Hippocampal formation (tissue), 2 donors: ENCODE measurements at regions not wholly inside any gene's neighbourhood (a gene's known extent, or its start where the extent isn't known, plus 50 kb on each side); places are given as distances from the start of the nearest gene placed in this dataset.

ENCODE experiments used
- DNase-seq, 2 donors: peaks; one replicate each; lab custom pipeline; 2025; lab: John Stamatoyannopoulos, UW

DNA sequence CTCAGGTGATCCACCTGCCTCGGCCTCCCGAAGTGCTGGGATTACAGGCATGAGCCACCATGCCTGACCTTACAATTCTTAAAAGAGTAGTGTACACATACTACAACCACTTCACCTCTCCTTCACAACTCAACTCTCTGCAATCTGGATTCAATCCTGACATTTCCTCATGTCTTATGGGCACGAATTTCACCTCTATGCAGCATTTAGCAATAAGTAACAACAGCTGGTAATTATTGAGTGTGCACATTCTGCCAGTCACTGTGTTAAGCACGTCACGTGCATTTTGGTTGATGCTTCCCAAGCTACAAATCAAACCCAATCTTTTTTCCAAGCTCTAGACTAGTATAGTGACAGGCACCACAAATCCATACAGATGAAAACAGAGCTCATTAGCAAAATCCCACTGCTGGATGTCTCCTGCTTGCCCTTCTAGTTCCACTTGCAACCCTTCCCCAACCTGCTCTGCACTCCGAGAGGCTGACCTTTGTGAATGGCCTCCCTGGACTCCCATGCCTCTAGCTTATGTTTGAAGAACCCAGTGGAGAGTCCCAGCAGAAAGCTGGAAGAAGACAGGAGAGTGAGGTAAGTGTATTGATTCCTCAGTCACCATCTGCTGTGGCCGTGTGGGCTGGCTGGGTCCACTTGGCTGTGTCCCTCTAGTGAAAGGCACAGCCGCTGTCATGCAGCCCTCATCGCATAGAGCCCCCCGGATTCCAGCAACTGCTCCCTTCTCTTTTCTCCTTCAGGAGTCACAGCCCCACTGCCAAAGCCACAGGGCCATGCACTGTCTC is 176.5 kb downstream of the MEX3B start:
- DNase-seq = no peak

DNA sequence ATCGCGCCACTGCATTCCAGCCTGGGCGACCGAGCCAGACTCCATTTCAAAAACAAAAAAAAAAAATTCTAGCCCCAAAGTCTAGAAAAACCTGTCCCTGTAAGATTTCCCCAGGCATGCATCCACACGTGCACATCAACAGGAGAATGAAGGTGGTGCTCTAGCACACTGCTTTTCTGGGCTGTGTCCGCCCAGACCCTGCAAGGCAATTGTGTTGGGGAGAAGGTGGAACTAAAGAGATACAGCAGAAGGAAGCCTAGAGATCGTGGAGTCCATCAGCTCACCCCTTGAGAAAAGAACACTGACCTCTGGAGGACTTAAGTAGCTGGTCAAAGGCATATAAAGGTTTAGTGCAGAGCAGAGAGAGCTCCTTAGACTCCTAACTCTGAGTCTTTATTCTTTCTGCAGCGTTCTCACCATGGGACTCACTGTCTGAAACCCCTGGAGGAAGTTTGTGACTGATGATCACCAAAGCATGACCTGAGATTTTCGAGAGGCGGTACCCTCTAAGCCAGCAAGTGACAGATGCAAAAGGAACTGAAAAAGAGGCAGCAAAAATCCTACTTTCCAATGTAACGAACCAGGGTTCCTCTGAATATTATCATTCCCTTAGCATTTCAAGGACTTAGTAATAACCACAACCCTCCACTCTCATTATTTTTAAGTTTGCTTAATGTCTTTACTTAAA is 179.8 kb downstream of the MEX3B start:
- DNase-seq = no peak

DNA sequence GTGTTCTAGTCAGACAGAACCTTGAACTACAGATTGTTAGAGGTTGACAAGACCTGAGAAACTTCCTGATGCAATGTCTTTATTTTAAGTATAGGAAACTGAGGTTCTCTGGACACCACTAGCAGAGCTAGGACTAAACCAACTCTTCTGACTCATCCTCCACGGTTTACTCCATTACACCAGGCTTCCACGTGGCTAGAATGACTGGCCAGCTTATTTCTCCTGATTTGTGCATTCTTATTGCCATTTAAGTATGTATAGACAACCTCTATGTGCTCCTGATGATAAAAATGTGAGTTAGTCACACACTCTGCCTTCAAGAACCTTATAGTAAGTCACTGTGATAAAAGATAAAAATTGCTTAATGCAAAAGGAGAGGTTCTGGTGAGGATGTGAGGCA is 182.7 kb downstream of the MEX3B start:
- DNase-seq = no peak

DNA sequence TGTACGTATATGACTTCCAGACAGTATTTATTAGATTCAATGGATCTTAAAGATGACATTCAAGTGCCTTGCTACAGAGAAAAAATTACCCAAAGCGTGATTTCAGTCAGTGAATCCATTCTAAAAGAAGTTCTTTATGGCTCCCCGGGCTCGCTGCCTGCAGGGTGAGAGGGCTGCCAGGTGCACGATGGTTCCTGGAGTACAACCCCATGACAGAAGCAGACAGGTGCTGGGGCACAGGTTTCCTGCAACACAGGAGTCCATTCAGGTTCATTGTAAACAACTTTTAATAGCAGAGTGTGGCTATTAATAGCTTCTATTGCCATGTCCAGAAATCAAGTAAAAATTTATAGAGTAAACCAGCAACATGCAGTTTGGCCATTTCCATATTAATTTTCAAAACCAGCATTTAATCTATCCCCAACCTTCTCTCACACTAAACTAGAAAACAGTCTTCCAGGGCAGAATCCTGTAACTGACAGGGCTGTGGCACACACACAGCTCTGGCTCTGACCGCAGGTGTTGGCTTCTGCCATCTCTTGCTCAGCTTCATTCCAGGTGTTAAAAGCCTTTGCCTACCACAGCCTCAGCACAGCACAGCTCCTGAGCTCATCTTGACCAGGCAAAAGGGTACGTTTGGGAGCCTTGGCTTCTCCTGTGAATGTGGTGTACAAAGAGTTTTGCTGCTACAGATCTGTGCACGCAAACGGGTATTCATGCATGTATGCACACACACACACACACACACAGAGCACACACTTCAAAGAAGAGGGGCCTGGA is 185.9 kb downstream of the MEX3B start:
- DNase-seq = no peak

DNA sequence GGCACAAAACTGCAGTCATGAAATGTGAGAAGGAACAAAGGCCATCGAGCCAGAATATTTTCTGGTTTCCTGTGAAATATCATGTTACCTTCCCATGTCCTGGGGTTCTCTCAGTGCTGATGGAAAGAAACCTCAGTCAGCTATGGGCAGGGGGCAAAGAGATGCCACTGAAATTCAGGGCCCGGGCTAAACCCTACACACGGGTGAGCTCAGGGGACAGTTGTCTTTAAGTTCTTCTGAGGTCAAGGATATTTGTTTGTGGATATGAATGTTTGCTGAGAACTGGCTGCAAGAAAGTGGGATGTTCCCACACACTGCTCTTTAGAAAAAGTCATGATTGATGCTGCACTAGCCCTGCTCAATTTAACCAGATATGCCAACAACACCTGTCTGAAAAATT is 187.2 kb downstream of the MEX3B start:
- DNase-seq = no peak

DNA sequence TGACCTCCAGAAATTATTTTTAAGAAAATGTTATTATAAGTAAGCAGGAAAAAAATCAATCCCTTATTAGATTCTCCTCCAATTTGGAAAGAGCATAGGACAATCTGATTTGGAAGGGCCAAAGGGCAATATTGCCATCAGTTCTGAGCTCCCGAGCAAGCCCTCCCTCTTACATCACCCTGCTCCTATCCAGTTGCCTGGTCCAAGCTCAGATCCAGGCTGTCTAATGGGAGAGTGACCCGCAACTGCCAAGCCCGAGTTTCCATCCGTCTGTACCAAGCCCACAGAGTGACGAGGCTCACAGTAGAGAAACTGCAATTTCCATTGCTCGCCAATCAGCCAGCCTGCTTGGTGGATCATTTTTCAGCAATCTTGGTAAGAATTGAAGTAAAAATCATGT is 187.7 kb downstream of the MEX3B start:
- DNase-seq = no peak

DNA sequence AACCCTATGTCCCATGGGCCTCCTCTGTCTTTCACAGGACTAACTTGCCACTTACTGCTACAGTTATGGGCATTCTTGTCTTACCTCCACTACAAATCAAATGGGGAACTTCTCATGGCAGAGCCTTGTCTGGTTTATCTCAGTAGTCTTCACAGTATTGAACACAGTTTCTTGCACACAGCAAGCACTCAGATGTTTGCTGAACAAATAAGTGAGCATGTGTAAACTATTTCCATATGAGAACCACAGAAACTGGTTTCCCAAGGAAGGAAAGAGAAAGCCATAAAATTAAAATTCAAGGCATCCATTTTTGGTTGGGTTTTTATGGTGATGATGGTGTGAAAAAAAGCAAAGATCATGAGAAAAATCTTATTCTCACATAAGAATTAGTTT is 189.2 kb downstream of the MEX3B start:
- no peak for DNase-seq

DNA sequence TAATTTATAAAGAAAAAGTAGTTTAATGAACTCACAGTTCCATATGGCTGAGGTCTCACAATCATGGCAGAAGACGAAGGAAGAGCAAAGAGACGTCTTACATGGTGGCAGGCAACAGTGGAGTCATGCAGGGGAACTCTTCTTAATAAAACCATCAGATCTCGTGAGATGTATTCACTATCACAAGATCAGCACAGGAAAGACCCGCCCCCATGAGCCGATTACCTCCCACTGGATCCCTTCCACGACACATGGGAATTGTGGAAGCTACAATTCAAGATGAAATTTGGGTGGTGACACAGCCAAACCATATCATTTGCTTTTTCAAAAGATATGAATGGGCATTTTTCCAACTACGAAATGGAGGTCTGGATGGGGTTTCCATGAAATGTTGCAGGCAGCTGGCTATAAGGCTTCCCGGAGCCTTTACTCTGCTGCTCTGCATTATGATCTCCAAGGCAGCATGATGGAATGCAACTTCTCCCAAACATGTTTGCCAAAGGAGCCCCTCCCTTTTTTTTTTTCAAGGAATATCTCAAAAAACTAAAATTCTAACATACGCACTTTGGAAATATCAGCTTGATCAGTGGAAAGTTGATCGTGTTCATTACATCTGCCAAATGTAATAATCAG is 189.7 kb downstream of the MEX3B start:
- no peak for DNase-seq

DNA sequence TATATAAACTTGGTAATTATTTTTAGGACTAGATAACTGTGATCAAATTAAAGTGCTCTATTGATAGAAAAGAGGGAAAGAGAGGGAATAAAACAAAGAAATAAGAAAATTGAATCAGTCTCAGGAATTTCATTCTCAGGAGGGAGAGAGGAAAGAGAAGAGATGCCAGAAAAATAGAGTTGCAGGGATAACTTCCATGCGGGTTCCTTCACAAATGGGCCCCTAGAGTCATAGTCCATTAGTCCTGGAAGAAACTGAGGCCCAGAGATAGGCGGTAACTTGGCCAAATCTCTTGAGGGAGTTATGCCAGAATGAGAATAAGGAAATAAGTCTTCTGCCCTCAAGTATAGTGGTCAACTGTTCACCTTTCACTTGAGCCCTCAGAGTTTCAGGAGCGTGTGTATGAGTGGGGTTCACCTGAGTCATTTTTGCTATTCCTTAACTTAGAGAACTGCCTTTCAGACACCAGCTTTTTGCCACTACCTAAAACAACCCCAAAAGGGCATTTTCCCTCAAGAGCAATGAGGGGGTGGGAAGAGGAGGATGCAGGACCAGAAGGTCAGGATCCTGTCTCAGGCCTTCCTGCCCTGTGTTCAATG is 192.6 kb downstream of the MEX3B start:
- no peak for DNase-seq

DNA sequence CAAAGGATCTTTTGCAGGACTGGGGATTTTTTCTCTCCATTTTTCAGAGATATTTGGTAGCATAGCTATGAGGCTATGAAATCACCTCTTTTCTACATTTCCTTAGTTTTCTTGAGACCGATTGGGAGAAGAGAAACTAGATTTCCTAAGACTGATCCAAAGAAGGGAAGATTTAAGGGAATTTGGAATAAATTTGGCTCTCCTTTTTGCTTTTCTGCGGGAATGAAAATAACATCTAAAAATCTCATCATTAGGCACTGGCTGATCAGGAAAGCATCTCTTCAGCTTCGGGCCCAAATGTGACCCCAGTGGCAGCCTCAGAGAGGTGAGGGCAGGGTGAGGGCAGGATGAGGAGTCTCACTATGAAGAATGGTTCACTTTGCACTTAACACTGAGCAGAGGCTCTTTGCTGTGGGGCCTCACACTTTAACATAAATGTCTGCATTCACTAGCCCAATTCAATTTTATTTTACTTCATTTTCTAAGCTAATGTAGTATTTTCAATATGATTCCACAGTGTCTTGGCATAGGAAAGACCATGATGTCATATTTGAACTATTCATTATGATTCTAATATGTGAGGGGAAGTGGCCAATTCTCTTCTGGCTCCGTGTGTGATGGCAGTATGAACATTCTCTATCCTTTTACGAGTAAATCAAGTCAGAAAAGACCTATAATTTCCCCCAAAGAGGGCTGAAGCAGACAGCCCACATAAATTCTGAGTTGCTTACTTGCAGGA is 193.2 kb downstream of the MEX3B start:
- no peak for DNase-seq

DNA sequence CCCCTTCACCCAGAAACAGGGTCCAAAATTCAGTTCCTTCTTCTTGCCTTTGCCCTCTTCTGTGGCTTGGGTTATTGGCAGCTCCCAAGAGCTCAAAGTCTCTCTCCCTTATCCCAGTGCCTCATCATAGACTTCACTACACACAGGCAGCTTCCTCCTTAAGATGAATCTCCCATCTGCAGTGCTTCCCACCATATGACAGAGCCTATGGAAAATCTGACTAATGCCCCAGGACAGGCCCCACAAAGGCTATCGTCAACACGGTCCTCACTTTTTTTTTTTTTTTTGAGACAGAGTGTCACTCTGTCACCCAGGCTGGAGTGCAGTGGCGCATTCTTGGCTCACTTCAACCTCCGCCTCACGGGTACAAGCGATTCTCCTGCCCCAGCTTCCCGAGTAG is 194.1 kb downstream of the MEX3B start:
- no peak for DNase-seq

DNA sequence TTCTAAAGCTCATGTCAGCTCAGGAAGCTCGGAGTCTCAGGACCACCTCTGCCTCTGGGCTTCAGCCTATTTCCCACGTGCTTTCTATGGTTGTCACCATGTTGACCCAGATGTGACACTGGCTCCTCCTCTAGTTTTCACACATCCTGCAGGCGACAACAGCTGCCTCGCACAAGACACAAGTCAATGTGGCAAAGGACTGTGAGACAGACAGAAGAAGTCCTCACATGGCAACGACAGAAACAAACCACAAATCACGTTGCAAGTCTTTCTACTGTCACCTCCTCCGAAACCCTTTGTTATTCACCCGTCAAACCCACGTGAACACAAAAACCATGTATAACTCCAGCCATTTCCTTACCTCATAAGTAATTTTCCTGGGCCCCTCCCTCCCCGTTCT is 194.5 kb downstream of the MEX3B start:
- no peak for DNase-seq

DNA sequence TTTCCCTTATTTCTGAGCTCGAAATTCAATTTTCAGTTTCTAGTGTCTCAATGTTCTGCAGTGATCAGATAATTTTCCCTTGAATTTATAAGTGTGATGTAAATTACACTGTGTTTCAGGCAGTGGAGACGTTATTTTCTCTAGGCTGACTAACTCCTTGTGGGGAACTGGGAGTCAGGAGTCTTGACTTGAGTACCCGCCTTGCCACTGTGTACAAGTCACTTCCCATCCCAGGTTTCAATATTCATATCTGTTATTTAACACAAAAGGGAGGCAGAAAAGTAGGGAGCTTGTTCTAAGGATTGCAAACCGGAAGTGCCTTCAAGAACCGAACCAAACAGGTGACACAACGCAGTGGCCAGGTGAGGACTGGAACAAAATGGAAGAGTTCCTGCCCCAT is 196.5 kb downstream of the MEX3B start:
- no peak for DNase-seq

DNA sequence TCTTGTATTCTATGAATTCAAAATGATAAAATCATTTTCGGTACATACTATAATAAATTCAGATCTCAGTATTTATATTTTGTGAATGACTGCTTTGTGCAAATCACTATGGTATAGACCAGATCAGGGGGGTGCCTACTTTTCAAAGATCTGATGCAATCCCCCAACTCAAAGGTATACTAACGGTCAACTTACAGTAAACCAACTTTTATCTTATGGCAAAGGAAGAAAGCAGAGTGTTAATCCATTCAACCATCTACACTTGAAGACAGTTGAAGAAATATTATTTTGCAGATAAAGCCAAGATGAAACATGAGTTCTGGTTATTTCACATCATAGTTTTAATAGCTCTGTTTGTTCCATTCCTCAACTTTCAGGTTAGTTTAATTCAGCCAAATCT is 197.1 kb downstream of the MEX3B start:
- no peak for DNase-seq

DNA sequence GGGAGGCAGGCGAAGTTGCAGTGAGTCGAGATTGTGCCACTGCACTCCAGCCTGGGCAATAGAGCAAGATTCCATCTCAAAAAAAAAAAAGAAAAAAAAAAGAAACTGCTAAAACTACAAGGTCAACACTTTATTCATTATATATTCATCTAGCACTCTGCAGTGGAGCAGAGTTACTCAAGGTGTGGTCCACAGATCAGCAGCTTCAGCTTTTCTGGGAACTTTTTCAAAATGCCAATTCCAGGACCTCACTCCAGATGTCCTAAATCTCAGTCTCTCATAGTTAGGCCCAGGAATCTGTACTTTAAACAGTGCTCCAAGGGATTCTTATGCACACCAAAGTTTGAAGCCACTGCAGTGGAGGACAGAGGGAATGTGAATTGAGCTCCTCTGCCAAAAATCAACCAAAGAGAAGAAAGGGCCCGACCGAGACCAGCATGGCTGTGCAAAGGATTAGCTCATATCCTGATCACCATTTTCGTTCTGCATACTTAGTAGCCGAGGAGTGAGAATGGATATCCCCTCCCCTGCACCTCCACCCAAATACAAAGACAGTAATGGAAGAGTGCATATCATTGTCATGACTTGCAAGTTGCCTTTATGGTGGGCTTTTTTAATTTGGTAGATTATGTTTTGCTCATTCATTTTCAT is 201.9 kb downstream of the MEX3B start:
- DNase-seq = no peak

DNA sequence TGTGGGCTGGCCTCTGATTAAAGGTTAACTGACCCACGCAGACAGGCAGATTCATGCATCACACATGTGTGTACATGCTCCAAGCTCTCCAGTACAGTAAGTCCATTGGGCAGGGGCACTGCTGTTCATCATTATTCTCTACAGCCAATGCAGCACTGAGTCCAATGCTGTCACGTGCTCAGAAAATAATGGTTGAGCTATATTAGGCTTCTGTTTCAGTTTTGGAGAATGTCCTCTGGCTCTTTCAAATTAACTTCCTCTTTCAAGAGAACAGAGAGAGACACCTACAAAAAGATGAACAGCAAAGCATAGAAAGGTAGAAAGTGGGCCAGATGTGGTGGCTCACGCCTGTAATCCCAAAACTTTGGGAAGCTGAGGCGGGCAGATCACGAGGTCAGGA is 202.6 kb downstream of the MEX3B start:
- no peak for DNase-seq

DNA sequence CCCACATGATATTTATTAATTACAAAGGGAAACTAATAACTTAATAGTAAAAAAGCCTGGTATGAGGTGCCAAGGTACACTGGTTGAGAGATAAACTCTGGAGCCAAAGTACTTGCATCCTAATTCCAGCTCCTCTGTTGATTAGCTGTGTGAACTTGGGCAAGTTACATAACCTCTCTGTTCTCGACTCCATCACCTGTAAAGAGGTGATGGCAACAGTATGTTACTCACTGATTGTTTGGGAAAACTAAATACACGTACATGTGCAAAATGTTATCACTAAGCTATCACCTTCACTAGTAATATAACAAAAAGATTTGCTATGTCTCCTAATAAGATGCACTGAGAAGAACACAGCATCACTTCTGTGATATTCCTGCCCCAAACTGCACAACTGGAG is 206.4 kb downstream of the MEX3B start:
- no peak for DNase-seq

DNA sequence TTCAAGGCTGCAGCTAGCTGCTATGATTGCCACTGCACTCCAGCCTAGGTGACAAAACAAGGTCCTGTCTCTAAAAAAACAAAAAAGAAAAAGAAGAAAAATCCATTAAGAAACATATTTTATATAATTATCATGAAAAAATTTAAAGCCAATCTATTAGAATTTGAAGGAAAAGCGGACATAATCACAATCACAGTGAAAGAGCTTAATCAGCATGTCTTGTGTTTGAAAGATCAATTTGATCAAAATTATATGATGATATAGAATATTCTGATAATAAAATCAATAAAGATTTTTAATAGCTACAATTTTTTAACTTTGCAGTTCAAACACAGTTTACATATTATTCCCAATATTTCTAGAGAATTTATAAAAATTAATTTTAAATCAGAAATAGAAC is 210.1 kb downstream of the MEX3B start:
- DNase-seq = no peak

DNA sequence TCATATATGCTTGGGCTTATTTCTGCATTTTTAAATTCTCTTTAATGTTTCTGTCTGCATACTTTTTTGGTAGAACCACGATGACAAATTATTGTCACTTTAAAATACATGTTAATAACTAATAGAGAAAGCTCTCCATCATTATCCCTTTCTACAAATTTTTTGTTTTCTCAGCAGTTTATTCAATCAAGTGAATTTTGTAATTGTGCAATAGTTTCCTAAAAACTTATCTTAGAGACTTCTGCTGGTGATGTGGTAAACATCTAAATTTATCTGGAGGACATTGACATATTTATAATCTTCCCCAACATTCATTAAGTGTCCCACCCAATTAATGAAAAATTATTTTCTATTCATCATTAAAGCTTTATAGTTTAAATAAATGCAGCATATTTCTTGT is 215.3 kb downstream of the MEX3B start:
- DNase-seq = no peak

DNA sequence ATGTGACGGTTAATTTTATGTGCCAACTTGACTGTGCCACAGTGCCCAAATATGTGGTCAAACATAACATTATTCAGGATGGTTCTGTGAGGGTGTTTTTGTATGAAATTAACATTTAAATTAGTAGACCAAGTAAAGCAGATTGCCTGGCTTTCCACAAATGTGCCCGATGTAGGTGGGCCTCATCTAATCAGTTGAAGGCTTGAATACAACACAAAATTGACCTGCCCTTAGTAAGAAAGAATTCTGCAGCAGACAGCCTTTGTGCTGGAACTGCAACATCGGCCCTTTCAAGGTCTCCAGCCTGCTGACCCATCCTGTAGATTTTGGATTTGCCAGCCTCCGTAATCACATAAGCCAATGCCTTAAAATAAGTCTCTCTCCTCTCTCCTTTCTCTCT is 215.9 kb downstream of the MEX3B start:
- no peak for DNase-seq

DNA sequence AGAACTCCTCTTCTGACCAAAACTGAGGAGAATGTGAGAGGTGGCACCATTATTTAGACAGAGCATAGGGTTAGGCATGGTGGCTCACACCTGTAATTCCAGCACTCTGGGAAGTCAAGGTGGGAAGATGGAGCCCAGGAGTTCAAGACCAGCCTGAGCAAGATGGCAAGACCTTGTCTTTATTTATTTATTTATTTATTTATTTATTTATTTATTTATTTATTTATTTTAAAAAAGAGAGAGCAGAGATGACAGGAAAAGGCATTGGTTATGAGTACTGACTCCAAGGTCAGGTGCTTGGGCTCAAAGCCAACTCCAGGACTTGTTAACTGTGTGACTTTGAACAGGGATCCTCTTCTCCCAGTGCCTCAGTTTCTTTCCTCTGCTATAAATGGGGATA is 217.7 kb downstream of the MEX3B start:
- no peak for DNase-seq
